H1 (cell line): ENCODE measurements at regions not wholly inside any gene's neighbourhood (a gene's known extent, or its start where the extent isn't known, plus 50 kb on each side); places are given as distances from the start of the nearest gene placed in this dataset.
A peak's percentile ranks its signal among the peaks of the same experiment; 100 is the strongest.

Experiments
- CTCF ChIA-PET: fragments of 300-600 bp; sonication (Branson Sonifier 250); formaldehyde crosslinking; loops from one replicate; lab custom pipeline; 2021; ENCODE audit not compliant: partially characterized antibody; lab: Charles Lee
- POLR2A ChIA-PET: fragments of 300-600 bp; sonication (Branson Sonifier 250); formaldehyde crosslinking; loops from one replicate; lab custom pipeline; 2021; ENCODE audit warnings: inconsistent platforms; ENCODE audit not compliant: partially characterized antibody; lab: Charles Lee
- DNase-seq, 2 experiments: peaks; one replicate each; pipeline versions ENCODE4 v3.0.0 to v3.0.0-alpha.2; 2010 to 2022; ENCODE audit warnings: low spot score in 2 of 2, low read depth in 1 of 2, mixed read lengths in 1 of 2
- FAIRE-seq: peaks from 2 replicates; lab custom pipeline; 2011; peaks lifted over from hg19 to GRCh38; lab: Jason Lieb, UNC
- H2AFZ ChIP-seq: 2 replicates; pipeline ENCODE4 v1.8.1; 2012; ENCODE audit warnings: low read length, inconsistent platforms
- H2AK5ac ChIP-seq: 2 replicates; pipeline ENCODE4 v1.6.1; 2013; ENCODE audit warnings: low read depth, low read length
- H2BK120ac ChIP-seq: replicated peaks from 2 replicates; pipeline ENCODE3; 2013; ENCODE audit warnings: low read depth, low read length, inconsistent platforms
- H2BK12ac ChIP-seq: 2 replicates; pipeline ENCODE4 v1.6.1; 2013; ENCODE audit warnings: low read depth, low read length
- H2BK15ac ChIP-seq: 2 replicates; pipeline ENCODE4 v1.6.1; 2013; ENCODE audit warnings: low read length
- H2BK20ac ChIP-seq: 2 replicates; pipeline ENCODE4 v1.6.1; 2013; ENCODE audit warnings: low read length
- H2BK5ac ChIP-seq: 2 replicates; pipeline ENCODE4 v1.6.1; 2013; ENCODE audit warnings: low read depth, low read length
- H3K14ac ChIP-seq: 2 replicates; pipeline ENCODE4 v1.6.1; 2013; ENCODE audit warnings: inconsistent platforms; ENCODE audit not compliant: insufficient read length
- H3K18ac ChIP-seq: 2 replicates; pipeline ENCODE4 v1.6.1; 2013; ENCODE audit warnings: low read length; ENCODE audit errors: extremely low read depth
- H3K23ac ChIP-seq: 2 replicates; pipeline ENCODE4 v1.6.1; 2013; ENCODE audit warnings: inconsistent platforms; ENCODE audit not compliant: insufficient read length
- H3K23me2 ChIP-seq: 2 replicates; pipeline ENCODE4 v1.6.1; 2013; ENCODE audit warnings: low read depth, low read length
- H3K27ac ChIP-seq: 2 replicates; pipeline ENCODE4 v1.6.1; 2011; ENCODE audit warnings: low read depth, low read length, inconsistent platforms
- H3K27me3 ChIP-seq, 4 experiments: replicated peaks in 1 of 4; 1 replicate in 1 of 4; 2 replicates in 3 of 4; pipeline versions ENCODE4 v1.6.1 to v1.8.1; 2011 to 2013; ENCODE audit warnings: low read length in 3 of 4, mild to moderate bottlenecking in 3 of 4, inconsistent platforms in 2 of 4, mixed read lengths in 2 of 4, moderate library complexity in 1 of 4; ENCODE audit not compliant: control insufficient read depth in 3 of 4, insufficient read depth in 3 of 4; ENCODE audit errors: extremely low read depth in 1 of 4
- H3K36me3 ChIP-seq, 4 experiments: 2 replicates each; pipeline versions ENCODE4 v1.6.1 to v1.8.1; 2011 to 2013; ENCODE audit warnings: mild to moderate bottlenecking in 4 of 4, low read length in 3 of 4, moderate library complexity in 2 of 4, control low read depth in 1 of 4, inconsistent platforms in 1 of 4; ENCODE audit not compliant: insufficient read depth in 4 of 4, control insufficient read depth in 2 of 4
- H3K4ac ChIP-seq: replicated peaks from 2 replicates; pipeline ENCODE3; 2013; ENCODE audit warnings: low read length, low read depth, mixed read lengths, inconsistent platforms; ENCODE audit not compliant: insufficient read length
- H3K4me1 ChIP-seq, 4 experiments: replicated peaks in 1 of 4; 1 replicate in 1 of 4; 2 replicates in 3 of 4; pipeline versions ENCODE4 v1.6.1 to v1.8.1; 2011 to 2013; ENCODE audit warnings: low read length in 3 of 4, inconsistent platforms in 2 of 4, mixed read lengths in 1 of 4; ENCODE audit not compliant: insufficient read depth in 4 of 4, control insufficient read depth in 3 of 4
- H3K4me2 ChIP-seq, 2 experiments: 2 replicates each; pipeline versions ENCODE4 v1.6.1 to v1.8.1; 2011 to 2013; ENCODE audit warnings: low read depth in 2 of 2, low read length in 2 of 2, control low read depth in 1 of 2, inconsistent platforms in 1 of 2, mild to moderate bottlenecking in 1 of 2; ENCODE audit not compliant: insufficient read depth in 1 of 2
- H3K4me3 ChIP-seq, 4 experiments: fragments of 200-600, 300-600 bp in 1 of 4; sonication (generic), shearing (Covaris generic), sonication (Bioruptor Twin) in 1 of 4; 2 replicates each; pipeline versions ENCODE4 v1.5.1 to v1.8.1; 2011 to 2016; ENCODE audit warnings: low read length in 4 of 4, low read depth in 3 of 4, control low read depth in 2 of 4, inconsistent platforms in 2 of 4, mild to moderate bottlenecking in 2 of 4, mixed read lengths in 1 of 4, moderate library complexity in 1 of 4; ENCODE audit not compliant: insufficient read depth in 2 of 4; ENCODE audit errors: extremely low read depth in 1 of 4
- H3K56ac ChIP-seq: replicated peaks from 2 replicates; pipeline ENCODE3; 2013; ENCODE audit warnings: low read depth, mild to moderate bottlenecking, mixed read lengths, low read length, inconsistent platforms; ENCODE audit not compliant: insufficient read length
- H3K79me1 ChIP-seq: 2 replicates; pipeline ENCODE4 v1.6.1; 2013; ENCODE audit warnings: low read depth, low read length, control low read depth
- H3K79me2 ChIP-seq, 2 experiments: 2 replicates each; pipeline versions ENCODE4 v1.6.1 to v1.8.1; 2012 to 2013; ENCODE audit warnings: low read length in 2 of 2, mild to moderate bottlenecking in 2 of 2, inconsistent platforms in 1 of 2; ENCODE audit not compliant: insufficient read depth in 2 of 2, control insufficient read depth in 1 of 2
- H3K9ac ChIP-seq, 4 experiments: replicated peaks in 1 of 4; 1 replicate in 1 of 4; 2 replicates in 3 of 4; pipeline versions ENCODE4 v1.6.1 to v1.8.1; 2011 to 2013; ENCODE audit warnings: low read depth in 3 of 4, low read length in 3 of 4, control low read depth in 2 of 4, mild to moderate bottlenecking in 2 of 4, moderate library complexity in 2 of 4, inconsistent platforms in 1 of 4; ENCODE audit errors: extremely low read depth in 1 of 4
- H3K9me3 ChIP-seq, 2 experiments: 2 replicates each; pipeline versions ENCODE4 v1.6.1 to v1.8.1; 2012 to 2013; ENCODE audit warnings: mild to moderate bottlenecking in 2 of 2, moderate library complexity in 2 of 2, control low read depth in 1 of 2, inconsistent platforms in 1 of 2, low read depth in 1 of 2, low read length in 1 of 2, mixed read lengths in 1 of 2; ENCODE audit not compliant: insufficient read depth in 2 of 2
- H4K20me1 ChIP-seq, 2 experiments: replicated peaks in 1 of 2; 2 replicates each; pipeline versions ENCODE3 to v1.8.1; 2011 to 2013; ENCODE audit warnings: inconsistent platforms in 2 of 2, low read length in 2 of 2, mild to moderate bottlenecking in 1 of 2; ENCODE audit not compliant: insufficient read depth in 2 of 2, control insufficient read depth in 1 of 2
- H4K5ac ChIP-seq: 2 replicates; pipeline ENCODE4 v1.6.1; 2013; ENCODE audit warnings: low read length, low read depth, mixed read lengths, inconsistent platforms; ENCODE audit not compliant: insufficient read length
- H4K8ac ChIP-seq: 2 replicates; pipeline ENCODE4 v1.8.0; 2013; ENCODE audit warnings: mild to moderate bottlenecking, moderate library complexity, low read length, inconsistent platforms; ENCODE audit not compliant: insufficient read depth; ENCODE audit errors: extremely low read depth
- H4K91ac ChIP-seq: replicated peaks from 2 replicates; pipeline ENCODE3; 2013; ENCODE audit warnings: low read length, mixed read lengths, inconsistent platforms; ENCODE audit not compliant: insufficient read length
- CHD1 ChIP-seq: IDR thresholded peaks from 2 replicates; pipeline ENCODE4 v1.6.1; 2012; ENCODE audit warnings: low read depth, low read length, improper control_type of control experiment
- CTCF ChIP-seq, 3 experiments: IDR thresholded peaks; 1 replicate in 2 of 3; 2 replicates in 1 of 3; pipeline versions ENCODE4 v1.5.1 to v1.6.1; 2011; ENCODE audit warnings: low read length in 3 of 3, mild to moderate bottlenecking in 3 of 3, inconsistent platforms in 2 of 3, low read depth in 1 of 3, moderate library complexity in 1 of 3; ENCODE audit not compliant: insufficient read depth in 1 of 3; ENCODE audit errors: control extremely low read depth in 1 of 3
- EGR1 ChIP-seq: IDR thresholded peaks from 2 replicates; pipeline ENCODE4 v1.6.1; 2011; ENCODE audit warnings: low read depth, low read length, borderline replicate concordance
- JUND ChIP-seq: IDR thresholded peaks from 2 replicates; pipeline ENCODE4 v1.6.1; 2011; ENCODE audit warnings: mild to moderate bottlenecking, improper control_type of control experiment, low read length
- NANOG ChIP-seq: IDR thresholded peaks from 2 replicates; pipeline ENCODE4 v1.6.1; 2011; ENCODE audit warnings: low read length, low read depth, mild to moderate bottlenecking, inconsistent platforms; ENCODE audit not compliant: insufficient read depth, poor library complexity, severe bottlenecking
- RNF2 ChIP-seq: fragments of 200-900, 300-1000 bp; sonication (generic); IDR thresholded peaks from 2 replicates; pipeline ENCODE4 v1.7.1; 2016; ENCODE audit warnings: borderline replicate concordance, low read depth, mild to moderate bottlenecking, antibody characterized with exemption, low read length; ENCODE audit not compliant: poor library complexity, severe bottlenecking; ENCODE audit errors: missing control alignments
- SUZ12 ChIP-seq: fragments of 200-600 bp; sonication (generic); IDR thresholded peaks from 2 replicates; pipeline ENCODE4 v1.6.1; 2012; ENCODE audit warnings: mild to moderate bottlenecking, inconsistent platforms, low read length, moderate library complexity, mixed read lengths
- TCF12 ChIP-seq: IDR thresholded peaks from 2 replicates; pipeline ENCODE4 v1.6.1; 2011; ENCODE audit warnings: low read depth, mild to moderate bottlenecking, low read length
- YY1 ChIP-seq: IDR thresholded peaks from 2 replicates; pipeline ENCODE4 v1.6.1; 2011; ENCODE audit warnings: low read depth, mild to moderate bottlenecking, low read length
- WGBS, 2 experiments: shearing (Covaris generic) in 1 of 2; methylation state at CpG; one replicate each; pipeline versions ENCODE4 v1.1.6 to v1.1.7; 2013 to 2015; ENCODE audit warnings: low lambda C conversion rate in 2 of 2, mixed read lengths in 2 of 2, inconsistent platforms in 1 of 2, low coverage in 1 of 2, missing lambda C conversion rate in 1 of 2; ENCODE audit not compliant: insufficient replicate concordance in 2 of 2, insufficient coverage in 1 of 2, insufficient read length in 1 of 2; ENCODE audit errors: extremely low coverage in 1 of 2, missing lambda C conversion rate in 1 of 2; 5-methylcytosine and 5-hydroxymethylcytosine counted together

- ChIA-PET POLR2A (no interaction called here), CTCF (interaction anchor here (0.9 to 1.3 kb wide), 4 partner anchors 9 to 84 kb away, joined by 3 to 5 read pairs (median 3); no protein-coding TSS in a partner anchor)
- no peaks in the 10 kb centered on the region for H3K9me3 ChIP-seq
- H4K91ac ChIP-seq: no peak overlapping the region
- no peak overlapping the region for H2BK12ac ChIP-seq
- no peak for TF ChIP-seq RNF2
- no peak for TF ChIP-seq YY1
- no peak for TF ChIP-seq EGR1
- no peak for TF ChIP-seq CTCF (IDR thresholded peaks at IDR 0.05; ENCODE audit: control extremely low read depth in 1 of 3, insufficient read depth in 1 of 3, low read depth in 1 of 3, low read length in 3 of 3)
- TF ChIP-seq CHD1: no peak
- TF ChIP-seq SUZ12: no peak
- TF ChIP-seq JUND: no peak
- no peak for TF ChIP-seq TCF12
- no peak for TF ChIP-seq NANOG
- H3K4me2 ChIP-seq: no peak overlapping the region
- no peaks in the 10 kb centered on the region for H3K79me2 ChIP-seq
- H2BK5ac ChIP-seq: no peak overlapping the region
- H3K56ac ChIP-seq: no peak overlapping the region
- H2BK15ac ChIP-seq: no peak overlapping the region
- H3K4me3 ChIP-seq: no peak overlapping the region
- DNase-seq: no peak
- no peak overlapping the region for H3K23ac ChIP-seq
- H3K18ac ChIP-seq: no peak overlapping the region
- FAIRE-seq: no peak
- no peak overlapping the region for H3K14ac ChIP-seq
- 0 out of 2 replicates have a peak overlapping the region, but pooled peaks have one; percentile 12 for H2AFZ ChIP-seq
- no peak overlapping the region for H2AK5ac ChIP-seq
- H4K8ac ChIP-seq: peak overlapping the region; percentile 66
- H3K27me3 ChIP-seq: no peaks in the 10 kb centered on the region
- H2BK120ac ChIP-seq: no peak overlapping the region
- H3K4ac ChIP-seq: no peak overlapping the region
- H2BK20ac ChIP-seq: no peak overlapping the region
- H4K5ac ChIP-seq: no peak overlapping the region
- 86% methylated on average over 6 of the region's 6 CpGs; no CpG with 5 or more reads in 1 of the 2 experiments for WGBS, 2 experiments
- no peaks in the 10 kb centered on the region for H3K36me3 ChIP-seq
- H3K23me2 ChIP-seq: no peaks in the 10 kb centered on the region
- no peak overlapping the region for H3K27ac ChIP-seq
- H3K9ac ChIP-seq: no peak overlapping the region
- no peaks in the 10 kb centered on the region for H4K20me1 ChIP-seq
- no peaks in the 10 kb centered on the region for H3K79me1 ChIP-seq
- no peaks in the 10 kb centered on the region; a peak in 1 of 7 replicates for H3K4me1 ChIP-seq
Observed at GRCh38 chr10:78436222-78436573, 402.5 kb downstream of the RPS24 start.
